OCI-LY3 (cell line): ENCODE measurements at regions not wholly inside any gene's neighbourhood (a gene's known extent, or its start where the extent isn't known, plus 50 kb on each side); places are given as distances from the start of the nearest gene placed in this dataset.

Source experiments
- EZH2phosphoT487 ChIP-seq: fragments of 200-600 bp; shearing (Covaris generic); IDR thresholded peaks from 2 replicates; pipeline ENCODE4 v1.6.1; 2018; ENCODE audit warnings: antibody characterized with exemption, mixed run types, low read depth
- TF ChIP-seq, protein P1 (sequence below): fragments of 200-600, 300-600 bp; sonication (generic); IDR thresholded peaks from 2 replicates; pipeline ENCODE4 v1.5.1; 2014; ENCODE audit warnings: antibody characterized with exemption, low read length, low read depth

DNA sequence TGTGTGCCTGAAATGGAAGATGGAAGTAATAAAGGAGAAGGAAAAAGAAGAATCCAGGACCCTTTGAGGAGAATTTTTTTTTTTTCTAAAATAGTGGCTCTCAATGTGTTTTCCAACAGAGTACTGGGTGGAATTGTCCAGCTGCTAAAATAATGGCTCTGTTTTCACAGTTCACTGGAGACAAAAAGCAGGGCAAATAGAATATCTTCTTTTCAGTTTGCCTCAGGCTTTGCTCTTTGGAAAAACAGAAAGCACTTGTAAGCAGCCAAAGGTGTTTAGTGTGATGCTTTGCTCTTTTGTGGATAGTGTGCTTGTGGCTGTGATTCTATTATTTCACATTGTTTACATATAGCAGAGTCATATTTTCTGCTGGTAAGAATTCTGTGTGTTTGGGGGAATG is 77.4 kb upstream of the MROH9 start:
- TF ChIP-seq, protein P1, sequence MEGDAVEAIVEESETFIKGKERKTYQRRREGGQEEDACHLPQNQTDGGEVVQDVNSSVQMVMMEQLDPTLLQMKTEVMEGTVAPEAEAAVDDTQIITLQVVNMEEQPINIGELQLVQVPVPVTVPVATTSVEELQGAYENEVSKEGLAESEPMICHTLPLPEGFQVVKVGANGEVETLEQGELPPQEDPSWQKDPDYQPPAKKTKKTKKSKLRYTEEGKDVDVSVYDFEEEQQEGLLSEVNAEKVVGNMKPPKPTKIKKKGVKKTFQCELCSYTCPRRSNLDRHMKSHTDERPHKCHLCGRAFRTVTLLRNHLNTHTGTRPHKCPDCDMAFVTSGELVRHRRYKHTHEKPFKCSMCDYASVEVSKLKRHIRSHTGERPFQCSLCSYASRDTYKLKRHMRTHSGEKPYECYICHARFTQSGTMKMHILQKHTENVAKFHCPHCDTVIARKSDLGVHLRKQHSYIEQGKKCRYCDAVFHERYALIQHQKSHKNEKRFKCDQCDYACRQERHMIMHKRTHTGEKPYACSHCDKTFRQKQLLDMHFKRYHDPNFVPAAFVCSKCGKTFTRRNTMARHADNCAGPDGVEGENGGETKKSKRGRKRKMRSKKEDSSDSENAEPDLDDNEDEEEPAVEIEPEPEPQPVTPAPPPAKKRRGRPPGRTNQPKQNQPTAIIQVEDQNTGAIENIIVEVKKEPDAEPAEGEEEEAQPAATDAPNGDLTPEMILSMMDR: no peak
- TF ChIP-seq EZH2phosphoT487: no peak
